MM.1S (cell line): ENCODE measurements at regions not wholly inside any gene's neighbourhood (a gene's known extent, or its start where the extent isn't known, plus 50 kb on each side); places are given as distances from the start of the nearest gene placed in this dataset.

Experiments
- DNase-seq: peaks from one replicate; pipeline ENCODE4 v3.0.0-alpha.2; 2015
- H2AFZ ChIP-seq: fragments of 300-600 bp; sonication (generic); 2 replicates; pipeline ENCODE4 v1.6.0; 2016; ENCODE audit warnings: antibody characterized with exemption, low read length
- H3F3A ChIP-seq: fragments of 300-600 bp; sonication (generic); 2 replicates; pipeline ENCODE4 v1.6.1; 2016; ENCODE audit warnings: mild to moderate bottlenecking, antibody characterized with exemption, low read length, moderate library complexity, mixed read lengths; ENCODE audit not compliant: insufficient read depth
- H3K27ac ChIP-seq: fragments of 300-600 bp; sonication (generic); 2 replicates; pipeline ENCODE4 v1.5.1; 2016; ENCODE audit warnings: mild to moderate bottlenecking, low read length
- H3K27me3 ChIP-seq: fragments of 300-600 bp; sonication (generic); replicated peaks from 2 replicates; pipeline ENCODE4 v1.6.0; 2016; ENCODE audit warnings: low read length; ENCODE audit not compliant: insufficient read depth
- H3K36me3 ChIP-seq: fragments of 300-600 bp; sonication (generic); replicated peaks from 2 replicates; pipeline ENCODE4 v1.6.1; 2016; ENCODE audit warnings: mild to moderate bottlenecking, low read length, mixed read lengths; ENCODE audit not compliant: insufficient read depth
- H3K4me1 ChIP-seq: fragments of 300-600 bp; sonication (generic); 2 replicates; pipeline ENCODE4 v1.6.1; 2016; ENCODE audit warnings: low read length, mixed read lengths
- H3K4me2 ChIP-seq: fragments of 300-600 bp; sonication (generic); 2 replicates; pipeline ENCODE4 v1.6.0; 2016; ENCODE audit warnings: low read depth, low read length
- H3K4me3 ChIP-seq: fragments of 300-600 bp; sonication (generic); 2 replicates; pipeline ENCODE4 v1.5.1; 2016; ENCODE audit warnings: low read length, mixed read lengths
- H3K79me2 ChIP-seq: fragments of 300-600 bp; sonication (generic); 2 replicates; pipeline ENCODE4 v1.6.1; 2016; ENCODE audit warnings: mixed run types, low read length, mixed read lengths
- H3K9ac ChIP-seq: fragments of 300-600 bp; sonication (generic); 2 replicates; pipeline ENCODE4 v1.6.1; 2016; ENCODE audit warnings: low read length, mixed read lengths
- H3K9me2 ChIP-seq: fragments of 300-600 bp; sonication (generic); replicated peaks from 2 replicates; pipeline ENCODE4 v1.6.1; 2016; ENCODE audit warnings: mild to moderate bottlenecking, low read length, mixed read lengths; ENCODE audit not compliant: insufficient read depth
- H3K9me3 ChIP-seq: fragments of 300-600 bp; sonication (generic); replicated peaks from 2 replicates; pipeline ENCODE4 v1.6.1; 2016; ENCODE audit warnings: mild to moderate bottlenecking, low read length, mixed read lengths; ENCODE audit not compliant: insufficient read depth
- H4K20me1 ChIP-seq: fragments of 300-600 bp; sonication (generic); 2 replicates; pipeline ENCODE4 v1.6.1; 2016; ENCODE audit warnings: mild to moderate bottlenecking, low read length, moderate library complexity, mixed read lengths; ENCODE audit not compliant: insufficient read depth
- EZH2 ChIP-seq: fragments of 300-600 bp; sonication (generic); optimal IDR thresholded peaks from 2 replicates; pipeline ENCODE3; 2017; ENCODE audit warnings: low read depth, mild to moderate bottlenecking, antibody characterized with exemption, low read length, mixed read lengths
- EZH2phosphoT487 ChIP-seq: fragments of 300-600 bp; sonication (generic); IDR thresholded peaks from 2 replicates; pipeline ENCODE4 v1.6.1; 2018; ENCODE audit warnings: antibody characterized with exemption, low read length
- TF ChIP-seq, protein P1 (sequence below): fragments of 300-600 bp; sonication (generic); IDR thresholded peaks from 2 replicates; pipeline ENCODE4 v1.5.1; 2016; ENCODE audit warnings: antibody characterized with exemption, low read length, mixed read lengths

DNA sequence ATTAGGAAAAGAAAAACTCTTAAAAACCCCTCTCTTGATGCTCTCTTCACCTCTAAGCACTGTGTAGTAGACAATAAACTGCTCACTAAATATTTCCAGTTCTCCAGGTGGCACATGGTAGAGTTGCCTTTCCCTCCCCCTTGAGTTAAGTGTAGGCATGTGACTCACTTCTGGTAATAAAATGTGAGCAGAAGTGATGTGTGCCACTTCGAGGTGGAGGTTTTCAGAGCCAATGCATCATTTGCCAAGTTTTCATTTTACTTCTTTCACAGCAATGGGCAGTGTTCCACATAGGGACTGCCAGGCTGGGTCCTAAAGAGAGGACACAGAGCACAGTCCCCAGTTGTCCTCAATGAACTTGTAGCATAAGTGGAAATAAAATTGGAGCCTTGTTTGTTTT is 131.6 kb upstream of the NPY start:
- H3K9me2 ChIP-seq: no peaks in the 10 kb centered on the region
- no peaks in the 10 kb centered on the region for H3K4me1 ChIP-seq
- H4K20me1 ChIP-seq: no peaks in the 10 kb centered on the region
- H3F3A ChIP-seq: no peaks in the 10 kb centered on the region
- H3K27ac ChIP-seq: no peak overlapping the region
- H3K36me3 ChIP-seq: no peaks in the 10 kb centered on the region
- no peaks in the 10 kb centered on the region for H3K9me3 ChIP-seq
- H3K79me2 ChIP-seq: no peaks in the 10 kb centered on the region
- H3K27me3 ChIP-seq: no peaks in the 10 kb centered on the region
- H3K4me2 ChIP-seq: no peak overlapping the region
- no peak for DNase-seq
- H3K4me3 ChIP-seq: no peak overlapping the region
- H2AFZ ChIP-seq: no peak overlapping the region
- no peak overlapping the region for H3K9ac ChIP-seq
- TF ChIP-seq EZH2phosphoT487 (no peak), EZH2 (no peak)
- TF ChIP-seq, protein P1, sequence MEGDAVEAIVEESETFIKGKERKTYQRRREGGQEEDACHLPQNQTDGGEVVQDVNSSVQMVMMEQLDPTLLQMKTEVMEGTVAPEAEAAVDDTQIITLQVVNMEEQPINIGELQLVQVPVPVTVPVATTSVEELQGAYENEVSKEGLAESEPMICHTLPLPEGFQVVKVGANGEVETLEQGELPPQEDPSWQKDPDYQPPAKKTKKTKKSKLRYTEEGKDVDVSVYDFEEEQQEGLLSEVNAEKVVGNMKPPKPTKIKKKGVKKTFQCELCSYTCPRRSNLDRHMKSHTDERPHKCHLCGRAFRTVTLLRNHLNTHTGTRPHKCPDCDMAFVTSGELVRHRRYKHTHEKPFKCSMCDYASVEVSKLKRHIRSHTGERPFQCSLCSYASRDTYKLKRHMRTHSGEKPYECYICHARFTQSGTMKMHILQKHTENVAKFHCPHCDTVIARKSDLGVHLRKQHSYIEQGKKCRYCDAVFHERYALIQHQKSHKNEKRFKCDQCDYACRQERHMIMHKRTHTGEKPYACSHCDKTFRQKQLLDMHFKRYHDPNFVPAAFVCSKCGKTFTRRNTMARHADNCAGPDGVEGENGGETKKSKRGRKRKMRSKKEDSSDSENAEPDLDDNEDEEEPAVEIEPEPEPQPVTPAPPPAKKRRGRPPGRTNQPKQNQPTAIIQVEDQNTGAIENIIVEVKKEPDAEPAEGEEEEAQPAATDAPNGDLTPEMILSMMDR: no peak

DNA sequence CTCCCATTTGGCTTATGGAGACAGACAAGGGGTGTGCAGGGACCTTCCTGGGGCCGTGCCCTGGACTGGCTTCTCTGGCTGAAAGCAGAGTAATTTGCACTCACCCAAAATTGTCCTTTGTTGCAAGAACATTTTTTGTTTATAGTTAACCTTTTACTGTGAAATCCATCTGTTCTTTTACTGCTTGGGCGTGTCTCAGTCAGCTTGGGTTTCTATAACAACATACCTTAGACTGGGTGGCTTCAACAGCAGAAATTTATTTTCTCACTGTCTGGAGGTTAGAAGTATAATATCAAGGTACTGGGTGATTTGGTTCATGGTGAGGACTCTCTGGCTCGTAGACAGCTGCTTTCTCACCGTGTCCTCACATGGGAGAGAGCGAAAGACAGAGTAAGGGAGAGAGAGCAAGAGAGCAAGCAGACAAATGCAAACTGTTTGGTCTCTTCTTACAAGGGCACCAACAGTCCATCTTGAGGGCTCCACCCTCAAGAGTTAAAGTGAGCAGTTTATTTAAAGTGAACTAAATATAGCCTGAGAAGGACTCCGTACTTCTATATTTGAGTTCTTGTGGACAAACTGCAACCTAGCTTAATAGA is 131.0 kb upstream of the NPY start:
- no peak overlapping the region for H3K9ac ChIP-seq

DNA sequence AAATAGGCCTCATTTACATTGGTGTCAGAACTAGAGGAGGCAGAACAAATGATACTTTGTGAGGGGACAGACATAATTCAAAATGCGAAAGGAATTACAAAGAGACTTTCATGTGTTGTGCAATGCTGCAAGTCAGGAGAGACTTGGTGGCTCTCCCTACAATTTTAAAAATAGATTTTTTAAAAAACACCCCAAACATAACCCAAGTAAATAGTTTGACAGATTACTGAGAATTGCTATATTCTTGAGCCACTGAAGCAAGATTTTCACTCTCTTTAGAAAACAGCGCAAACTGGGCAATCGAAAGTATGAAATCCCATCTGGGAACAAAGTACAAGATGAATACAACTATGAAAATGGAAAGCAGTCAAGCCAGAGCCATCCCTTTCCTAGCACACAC is 126.3 kb upstream of the NPY start:
- H2AFZ ChIP-seq: no peak overlapping the region
- no peak overlapping the region for H3K4me3 ChIP-seq
- TF ChIP-seq, protein P1: no peak
- TF ChIP-seq EZH2phosphoT487 (no peak), EZH2 (no peak)
- no peaks in the 10 kb centered on the region for H3K9me2 ChIP-seq
- no peak overlapping the region for H3K9ac ChIP-seq
- H4K20me1 ChIP-seq: no peaks in the 10 kb centered on the region
- no peaks in the 10 kb centered on the region for H3K4me1 ChIP-seq
- no peaks in the 10 kb centered on the region for H3F3A ChIP-seq
- no peak for DNase-seq
- H3K9me3 ChIP-seq: no peaks in the 10 kb centered on the region
- no peaks in the 10 kb centered on the region for H3K36me3 ChIP-seq
- no peaks in the 10 kb centered on the region for H3K27me3 ChIP-seq
- H3K4me2 ChIP-seq: no peak overlapping the region
- H3K27ac ChIP-seq: no peak overlapping the region
- no peaks in the 10 kb centered on the region for H3K79me2 ChIP-seq

More for the DNA sequence above, 131.0 kb upstream of the NPY start:
- Histone ChIP-seq H3K4me2 (no peak overlapping the region), H3F3A (no peaks in the 10 kb centered on the region), H2AFZ (no peak overlapping the region), H3K9me3 (no peaks in the 10 kb centered on the region), H4K20me1 (no peaks in the 10 kb centered on the region), H3K27me3 (no peaks in the 10 kb centered on the region), H3K4me1 (no peaks in the 10 kb centered on the region), H3K79me2 (no peaks in the 10 kb centered on the region), H3K9me2 (no peaks in the 10 kb centered on the region), H3K36me3 (no peaks in the 10 kb centered on the region), H3K4me3 (no peak overlapping the region), H3K27ac (no peak overlapping the region)
- TF ChIP-seq EZH2phosphoT487: no peak
- TF ChIP-seq EZH2: no peak
- TF ChIP-seq, protein P1: no peak
- DNase-seq: no peak
